ENCODE measurements at regions not wholly inside any gene's neighbourhood (a gene's known extent, or its start where the extent isn't known, plus 50 kb on each side); places are given as distances from the start of the nearest gene placed in this dataset.

DNA sequence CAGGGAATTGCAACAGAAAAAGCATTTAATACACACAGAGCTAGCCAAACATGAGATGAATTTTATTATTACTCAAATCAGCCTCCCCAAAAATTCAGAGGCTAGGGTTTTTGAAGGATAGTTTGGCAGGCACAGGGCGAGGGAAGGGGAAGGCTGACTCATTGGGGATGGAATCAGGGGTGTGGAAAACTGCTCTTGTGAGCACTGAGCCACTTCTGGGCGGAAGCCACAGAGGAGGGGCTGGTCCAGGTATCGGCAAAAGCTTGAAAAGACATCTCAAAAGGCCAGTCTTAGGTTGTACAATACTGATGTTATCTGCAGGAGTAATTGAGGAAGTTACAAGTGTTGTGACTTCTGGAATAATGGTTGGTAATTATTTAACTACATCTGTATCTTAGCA is 109.4 kb downstream of the TLR5 start:
- no TSS peak for BruUV-seq (replicated peaks)
- no peak for FAIRE-seq

More for the DNA sequence above, 109.4 kb downstream of the TLR5 start:
- ChIA-PET CTCF (no interaction called here), POLR2A (no interaction called here)
- DNase-seq (ENCODE audit: low read depth, low spot score): no peak
- intact Hi-C loops (cut with micrococcal nuclease) (no loop called here), dilution Hi-C loops (cut with MboI; ENCODE audit: extremely low pct_ligation_motif_present, low sequenced_read_pairs) (no loop called here)
- Histone ChIP-seq H3K79me2 (ENCODE audit: control insufficient read depth, insufficient read depth, low read length) (no peaks in the 10 kb centered on the region), H3K4me2 (ENCODE audit: insufficient read depth, low read length) (no peak overlapping the region), H3K4me3 (replicated peaks in 1 of 3; ENCODE audit: insufficient read depth in 1 of 3, low read depth in 1 of 3, low read length in 3 of 3) (no peak overlapping the region), H4K20me1 (replicated peaks; ENCODE audit: control insufficient read depth, extremely low read depth, insufficient read depth, low read length) (no peaks in the 10 kb centered on the region), H2AFZ (ENCODE audit: low read depth, low read length) (no peak overlapping the region), H3K36me3 (ENCODE audit: control insufficient read depth in 2 of 2, extremely low read depth in 1 of 2, insufficient read depth in 2 of 2, low read length in 2 of 2) (no peaks in the 10 kb centered on the region), H3K4me1 (ENCODE audit: control insufficient read depth, extremely low read depth, insufficient read depth, low read length) (no peaks in the 10 kb centered on the region), H3K9me1 (replicated peaks; ENCODE audit: control insufficient read depth, extremely low read depth, insufficient read depth, low read length) (no peaks in the 10 kb centered on the region), H3K27me3 (ENCODE audit: control insufficient read depth in 2 of 2, insufficient read depth in 2 of 2, low read length in 2 of 2) (no peaks in the 10 kb centered on the region), H3K9ac (replicated peaks; ENCODE audit: extremely low read depth, insufficient read depth, low read length) (no peak overlapping the region), H3K27ac (ENCODE audit: insufficient read depth, low read depth, low read length) (no peak overlapping the region), H3K9me3 (replicated peaks; ENCODE audit: control insufficient read depth, insufficient read depth, low read length) (no peaks in the 10 kb centered on the region)
- TF ChIP-seq, protein P1, sequence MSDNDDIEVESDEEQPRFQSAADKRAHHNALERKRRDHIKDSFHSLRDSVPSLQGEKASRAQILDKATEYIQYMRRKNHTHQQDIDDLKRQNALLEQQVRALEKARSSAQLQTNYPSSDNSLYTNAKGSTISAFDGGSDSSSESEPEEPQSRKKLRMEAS (IDR thresholded peaks at IDR 0.05; ENCODE audit: insufficient read depth, insufficient read length): no peak
- no peak for TF ChIP-seq POLR2AphosphoS5 (IDR thresholded peaks at IDR 0.05; ENCODE audit: insufficient read depth, low read depth, low read length)
- TF ChIP-seq POLR2A (IDR thresholded peaks at IDR 0.05; ENCODE audit: low read depth, low read length): no peak
- no peak for TF ChIP-seq CTCF (IDR thresholded peaks at IDR 0.05; ENCODE audit: extremely low read depth in 1 of 2, insufficient read depth in 1 of 2, low read depth in 1 of 2, low read length in 2 of 2)
- no peak for TF ChIP-seq FOS (IDR thresholded peaks at IDR 0.05; ENCODE audit: borderline replicate concordance, insufficient read depth, low read length)
- TF ChIP-seq EZH2 (IDR thresholded peaks at IDR 0.05; ENCODE audit: borderline replicate concordance, low read depth, low read length, severe bottlenecking): no peak
- TF ChIP-seq GATA2 (IDR thresholded peaks at IDR 0.05; ENCODE audit: insufficient read depth, insufficient read length, low read depth, low read length): no peak
- no peak for TF ChIP-seq MYC (IDR thresholded peaks at IDR 0.05; ENCODE audit: low read depth, low read length)
- TF ChIP-seq JUN (IDR thresholded peaks at IDR 0.05; ENCODE audit: borderline replicate concordance, insufficient read depth, insufficient read length, low read depth): no peak
